NCI-H2107 treated with DMSO at 0.1 percent for 48 hours (cell line): ENCODE measurements at regions not wholly inside any gene's neighbourhood (a gene's known extent, or its start where the extent isn't known, plus 50 kb on each side); places are given as distances from the start of the nearest gene placed in this dataset.

Source experiments
- DNase-seq: peaks from one replicate; lab custom pipeline; 2025; ENCODE audit not compliant: unreplicated experiment; lab: John Stamatoyannopoulos, UW

DNA sequence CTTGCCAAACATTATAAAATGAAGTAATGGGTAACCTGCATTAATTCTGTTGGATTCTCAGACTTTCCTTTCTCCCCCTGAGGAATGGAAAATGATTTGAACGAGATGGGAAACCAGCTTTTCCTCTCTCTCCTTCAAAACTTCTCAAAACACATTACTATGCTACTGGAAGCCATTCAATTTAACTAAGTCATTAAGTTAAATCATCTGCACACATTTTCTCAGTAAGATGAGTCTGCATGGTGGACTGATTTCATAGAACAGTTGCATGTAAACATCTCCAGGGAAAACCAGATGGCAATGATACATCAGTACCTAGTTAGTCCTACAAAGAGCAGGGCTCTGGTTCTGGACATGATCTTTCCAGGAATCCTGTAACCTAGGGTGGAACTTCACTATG is 59.9 kb downstream of the BMP4 start:
- no peak for DNase-seq

DNA sequence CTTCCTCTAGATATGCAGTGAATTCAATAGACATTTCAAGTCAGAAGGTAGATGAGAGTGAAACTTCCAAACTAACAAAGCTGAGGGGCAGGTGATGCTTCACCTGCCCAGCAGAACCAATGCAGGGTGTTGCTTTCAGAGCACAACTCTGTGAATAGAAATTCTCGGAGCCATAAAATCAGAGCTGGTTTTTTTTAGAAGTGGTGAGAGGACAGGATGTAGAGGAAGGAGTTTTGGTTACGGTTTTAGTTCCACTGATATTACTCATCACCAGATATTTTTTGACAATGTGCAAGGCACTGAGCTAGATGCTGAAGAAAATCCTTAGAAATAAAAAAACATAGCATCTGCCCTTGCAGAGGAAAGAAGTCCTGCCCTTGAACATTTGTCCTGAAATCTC is 62.2 kb downstream of the BMP4 start:
- DNase-seq: no peak

DNA sequence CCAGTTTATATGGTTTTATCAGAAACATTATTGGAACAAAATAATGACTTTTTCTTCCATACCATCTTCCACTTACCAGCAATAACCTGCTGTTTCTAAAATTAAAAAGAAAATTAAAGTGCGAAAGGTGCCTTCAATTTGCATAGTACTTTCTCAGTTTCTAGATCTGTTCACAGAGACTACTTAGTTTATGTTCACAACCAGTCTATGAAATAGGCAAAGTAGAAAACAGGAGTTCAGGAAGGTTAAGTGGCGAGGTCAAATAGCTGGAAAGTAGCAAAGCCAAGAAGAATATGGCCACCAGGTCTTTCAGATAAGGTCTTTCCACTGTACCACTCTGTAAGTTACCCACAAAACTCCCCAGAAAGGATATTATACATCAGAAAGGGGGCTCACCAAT is 63.3 kb downstream of the BMP4 start:
- no peak for DNase-seq

DNA sequence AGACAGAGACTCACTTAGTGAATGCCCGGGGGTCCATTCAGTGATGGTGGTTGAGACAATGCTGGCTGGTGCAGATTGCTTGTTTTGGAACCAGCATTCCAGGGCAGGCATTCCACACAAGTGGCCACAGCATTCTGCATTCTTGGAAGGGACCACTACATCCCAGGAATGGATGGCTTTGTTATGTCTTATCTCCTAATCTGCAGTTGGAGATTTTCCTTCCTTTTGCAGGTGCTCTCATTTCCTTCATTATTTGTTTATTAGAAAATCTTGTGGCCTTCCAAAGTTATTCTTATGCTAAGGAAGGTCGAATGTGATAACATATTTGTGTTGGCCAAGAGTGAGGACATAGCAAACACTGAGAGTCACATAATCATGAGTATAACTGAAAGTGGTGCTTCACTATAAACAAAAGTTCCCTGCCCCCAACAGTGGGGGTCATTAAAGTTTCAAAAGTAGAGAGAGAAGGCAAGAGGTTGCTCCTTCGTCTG is 66.0 kb downstream of the BMP4 start:
- no peak for DNase-seq

DNA sequence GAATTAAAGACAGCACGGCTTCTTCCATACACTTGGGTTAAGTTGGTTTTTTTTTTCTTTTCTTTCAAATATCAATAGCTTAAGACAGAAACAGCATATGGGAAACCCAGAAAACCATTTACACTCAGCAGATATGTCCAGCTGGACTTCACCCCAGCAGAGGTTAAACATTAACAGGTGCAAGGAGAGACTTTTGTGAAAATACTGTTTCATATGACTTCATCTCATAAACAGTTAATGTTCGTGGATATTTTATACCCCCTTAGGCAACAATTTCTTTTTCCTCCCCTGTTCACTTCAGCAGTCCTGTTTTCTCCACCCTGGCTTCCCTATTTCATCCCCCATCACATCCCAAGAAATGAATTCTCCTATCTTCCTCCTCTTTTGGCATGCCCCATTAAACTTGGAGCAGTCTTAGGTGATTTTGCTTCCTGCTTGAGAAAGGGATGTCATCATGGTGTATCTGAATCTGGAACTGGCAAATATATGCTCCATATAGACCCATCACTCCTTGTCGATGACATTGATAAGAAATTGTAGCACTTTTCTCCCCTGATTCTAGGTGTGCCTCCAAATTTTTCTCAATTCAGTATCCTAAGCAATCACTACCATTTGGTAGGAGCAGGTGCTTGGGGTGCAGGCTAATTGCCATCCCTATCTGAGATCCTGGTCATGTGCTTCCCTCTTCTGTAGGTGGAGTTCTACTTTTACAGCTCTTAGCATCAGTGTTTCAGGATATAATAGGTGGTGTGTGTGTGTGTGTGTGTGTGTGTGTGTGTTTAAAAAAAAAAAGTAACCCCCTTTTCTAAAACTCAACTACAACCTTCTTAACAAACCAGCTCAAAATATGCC is 67.9 kb downstream of the BMP4 start:
- no peak for DNase-seq

DNA sequence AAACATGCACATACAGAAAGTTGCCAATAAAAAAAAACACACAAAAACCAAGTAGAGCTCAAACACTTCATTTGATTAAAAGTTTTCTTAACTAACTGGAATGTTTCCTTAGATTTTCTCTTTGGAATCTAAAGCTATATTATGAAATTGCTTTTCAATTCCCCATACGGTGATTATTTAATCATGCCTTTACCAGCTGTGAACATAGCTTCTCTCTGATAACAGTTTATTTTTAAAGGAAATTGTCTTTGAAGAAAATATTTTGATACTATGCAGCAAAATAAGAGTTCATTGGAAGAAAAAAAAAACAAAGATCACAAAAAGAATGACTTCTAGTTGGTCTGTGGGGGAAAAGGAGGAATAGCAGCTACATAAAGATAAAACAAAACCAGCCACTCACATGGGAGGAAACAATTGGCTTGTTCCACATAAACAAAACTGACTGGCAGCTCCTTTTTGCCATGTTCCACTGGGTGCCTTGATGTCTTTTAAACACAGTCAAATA is 71.4 kb downstream of the BMP4 start:
- DNase-seq: no peak

DNA sequence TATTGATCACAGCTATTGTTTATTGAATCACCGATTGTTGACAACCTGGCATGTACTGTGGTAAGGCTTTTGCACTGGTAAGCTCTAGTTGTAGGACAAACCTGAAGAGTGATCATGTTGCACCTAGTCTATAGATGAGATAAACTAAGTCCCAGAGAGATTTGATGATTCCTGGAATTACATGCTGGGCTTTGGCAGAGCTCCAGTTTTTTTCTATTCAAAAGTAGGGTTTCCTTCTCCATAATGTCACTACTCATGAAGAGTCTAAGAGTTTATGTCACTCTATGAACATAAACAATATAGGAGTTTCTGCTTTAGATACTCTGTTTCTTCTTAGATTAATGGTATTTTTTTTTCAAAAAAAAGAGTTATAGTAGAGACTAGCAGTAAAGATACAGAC is 72.0 kb downstream of the BMP4 start:
- no peak for DNase-seq

DNA sequence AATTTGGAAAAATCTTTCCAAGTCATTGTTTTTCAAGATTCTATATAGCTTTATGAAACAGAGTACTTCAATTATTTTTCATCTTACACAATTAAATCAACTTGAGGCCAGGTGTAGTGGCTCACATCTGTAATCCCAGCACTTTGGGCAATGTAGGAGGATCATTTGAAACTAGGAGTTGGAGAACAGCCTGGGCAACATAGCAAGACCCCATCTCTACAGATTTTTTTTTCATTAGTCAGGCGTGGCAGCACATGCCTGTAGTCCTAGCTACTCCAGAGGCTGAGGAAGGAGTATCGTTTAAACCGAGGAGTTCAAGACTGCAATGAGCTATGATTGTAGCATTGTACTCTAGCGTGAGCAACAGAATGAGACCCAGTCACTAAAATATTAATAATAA is 72.9 kb downstream of the BMP4 start:
- DNase-seq: no peak

DNA sequence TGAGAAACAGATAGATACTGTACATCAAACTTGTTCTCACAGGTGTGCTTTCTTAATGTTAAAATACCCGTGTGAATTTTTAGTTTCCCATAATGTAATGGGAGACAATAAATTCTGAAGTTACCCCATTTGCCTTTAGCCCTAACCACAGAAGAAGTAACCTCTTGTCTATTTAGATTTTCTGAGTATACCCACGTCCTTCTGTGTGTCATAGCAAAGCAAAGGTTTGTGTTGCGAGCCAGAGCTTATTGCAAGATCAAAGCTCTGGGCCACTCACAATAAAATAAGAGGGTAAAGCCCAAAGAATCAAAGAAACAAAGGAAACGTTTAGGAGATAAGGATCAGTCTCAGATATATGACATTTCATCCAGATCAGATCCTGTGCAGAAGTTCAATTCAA is 73.9 kb downstream of the BMP4 start:
- DNase-seq: no peak

DNA sequence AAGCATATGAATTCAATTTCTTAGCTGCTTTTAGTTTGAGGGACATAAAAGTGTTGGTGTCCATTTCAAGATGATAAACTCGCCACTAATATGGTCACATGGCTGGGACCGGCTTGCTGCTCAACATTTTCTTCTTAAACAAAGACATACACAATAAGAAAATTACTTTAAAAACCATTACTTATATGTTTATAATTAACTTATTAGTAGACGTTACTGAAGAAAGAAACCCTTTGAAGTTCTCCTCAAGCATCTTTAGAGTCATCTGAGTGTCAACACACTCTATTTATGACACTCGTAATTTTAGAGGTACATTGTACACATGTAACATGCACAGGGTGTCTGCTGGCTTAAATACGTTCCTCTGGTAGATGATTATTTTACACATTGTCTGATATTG is 74.7 kb downstream of the BMP4 start:
- no peak for DNase-seq

DNA sequence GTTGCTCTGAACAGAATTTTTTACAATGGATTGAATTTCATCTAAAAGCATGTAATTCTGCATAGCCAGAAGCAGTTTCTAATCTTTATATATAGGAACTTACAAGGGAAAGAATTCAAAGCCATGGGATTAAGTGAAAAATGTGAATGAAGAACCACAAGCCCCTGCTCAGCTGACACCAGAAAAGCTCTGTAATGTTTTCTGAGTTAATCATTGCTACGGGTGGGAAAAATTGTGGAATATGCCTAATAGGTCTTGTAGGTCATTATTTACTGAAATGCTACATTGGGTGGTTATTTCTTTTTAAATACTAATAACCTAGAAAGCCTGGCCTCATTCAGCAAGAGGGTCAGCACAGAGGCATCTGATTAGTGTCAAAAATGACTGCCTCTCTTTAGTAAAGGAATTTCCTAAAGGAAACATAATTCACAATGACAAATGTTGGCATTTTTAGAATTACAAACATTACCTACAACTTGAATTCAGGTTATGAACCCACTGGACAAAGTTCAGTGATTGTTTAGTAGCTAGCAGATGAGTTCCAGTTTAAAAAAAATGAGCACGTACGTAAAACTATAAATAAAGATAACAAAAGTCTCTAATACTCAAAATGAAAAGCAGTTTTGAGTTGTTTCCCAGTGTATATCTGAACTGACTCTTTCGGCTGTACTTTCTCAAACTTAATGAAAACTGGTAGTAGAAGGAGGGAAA is 75.3 kb downstream of the BMP4 start:
- DNase-seq: no peak

DNA sequence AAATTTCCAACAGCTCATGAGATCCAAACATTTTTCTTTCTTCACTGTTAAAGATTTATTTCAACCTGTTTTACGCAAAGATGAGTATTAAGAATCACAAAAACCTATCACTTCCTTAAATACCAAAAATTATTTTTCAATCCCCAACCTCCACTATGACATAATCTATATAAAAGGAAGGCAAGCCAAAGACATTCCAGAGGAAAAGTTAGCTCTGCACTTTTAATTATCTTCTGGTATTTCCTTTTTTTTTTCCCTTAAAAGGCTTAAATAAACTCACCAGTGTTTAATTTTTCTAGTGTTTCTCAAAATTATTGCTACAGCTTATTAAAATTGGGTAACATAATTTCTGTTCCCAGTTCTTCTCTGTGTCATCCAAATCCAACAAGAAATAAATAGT is 75.9 kb downstream of the BMP4 start:
- DNase-seq: no peak

DNA sequence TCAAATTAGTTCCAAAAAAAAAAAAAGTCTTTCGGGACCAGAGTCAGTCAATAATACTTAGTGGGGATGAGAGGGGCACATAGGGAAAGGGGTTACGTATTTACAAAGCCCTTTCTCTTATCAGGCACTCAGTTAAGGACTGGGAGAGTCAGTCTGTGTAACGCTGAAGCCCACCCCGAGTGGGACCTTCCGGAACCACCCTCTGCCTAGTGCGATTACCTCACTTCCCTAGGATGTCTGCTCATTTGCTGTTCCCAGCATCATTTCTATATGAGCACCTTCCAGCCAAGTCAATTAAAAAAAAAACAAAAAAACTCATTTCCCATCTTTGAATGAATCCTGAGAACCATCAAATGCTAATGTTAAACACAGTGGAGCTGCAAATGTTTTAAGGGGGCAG is 76.9 kb downstream of the BMP4 start:
- DNase-seq: no peak

DNA sequence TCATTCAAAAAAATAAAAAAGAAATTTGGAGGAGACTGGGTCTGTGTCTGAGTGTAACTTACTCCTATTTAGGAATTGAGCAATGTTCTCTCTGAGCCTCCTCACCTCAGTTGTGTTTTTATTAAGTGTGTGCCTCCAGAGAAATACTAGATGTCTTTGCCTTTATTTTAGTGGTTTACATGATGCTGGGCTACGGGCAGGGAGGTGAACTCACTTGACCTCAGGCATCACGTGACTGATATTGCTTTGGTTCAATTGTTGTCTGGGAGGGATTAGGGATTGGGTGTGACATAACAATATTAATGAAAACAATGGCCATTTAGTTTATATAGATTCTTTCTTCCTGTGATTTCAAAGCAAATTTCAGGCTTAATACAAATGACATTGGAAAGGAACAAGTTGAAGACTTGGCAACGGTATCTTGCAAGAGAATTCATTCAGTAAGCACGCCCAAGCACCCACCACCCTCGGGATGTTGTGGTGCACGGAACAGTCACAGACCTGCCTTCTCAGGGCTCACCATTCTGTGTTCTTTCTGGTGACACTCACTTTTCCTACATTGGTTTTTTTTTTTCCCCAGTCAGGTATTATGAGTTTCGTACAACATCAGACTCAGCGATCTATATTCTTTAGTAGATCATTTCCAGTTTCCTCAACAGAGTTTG is 77.5 kb downstream of the BMP4 start:
- no peak for DNase-seq

DNA sequence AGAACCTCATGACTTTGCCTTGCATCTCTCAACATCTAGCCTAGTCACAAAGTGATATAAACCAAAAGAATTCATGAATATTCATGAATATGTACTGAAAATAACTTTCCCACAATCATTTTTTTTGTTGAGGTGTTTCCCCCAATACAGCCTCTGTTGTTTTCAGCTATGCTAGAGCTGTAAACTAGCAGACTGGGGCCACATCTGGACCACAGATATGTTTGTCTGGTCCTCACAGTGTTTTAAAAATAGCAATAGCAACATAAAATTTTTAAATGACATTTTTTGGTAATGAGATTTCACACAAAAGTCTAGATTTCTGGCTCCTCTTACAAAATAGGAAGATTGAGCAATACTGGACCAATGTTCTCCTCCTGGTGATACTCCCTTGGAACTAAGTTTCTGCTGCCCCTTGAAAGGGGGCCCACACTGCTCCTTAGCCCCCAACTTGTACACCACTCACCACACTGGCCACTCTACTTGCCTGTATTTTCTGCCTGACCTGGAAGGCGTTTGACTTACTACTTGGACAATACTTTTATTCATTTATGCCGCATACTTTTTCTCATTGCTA is 81.2 kb downstream of the BMP4 start:
- DNase-seq: no peak

DNA sequence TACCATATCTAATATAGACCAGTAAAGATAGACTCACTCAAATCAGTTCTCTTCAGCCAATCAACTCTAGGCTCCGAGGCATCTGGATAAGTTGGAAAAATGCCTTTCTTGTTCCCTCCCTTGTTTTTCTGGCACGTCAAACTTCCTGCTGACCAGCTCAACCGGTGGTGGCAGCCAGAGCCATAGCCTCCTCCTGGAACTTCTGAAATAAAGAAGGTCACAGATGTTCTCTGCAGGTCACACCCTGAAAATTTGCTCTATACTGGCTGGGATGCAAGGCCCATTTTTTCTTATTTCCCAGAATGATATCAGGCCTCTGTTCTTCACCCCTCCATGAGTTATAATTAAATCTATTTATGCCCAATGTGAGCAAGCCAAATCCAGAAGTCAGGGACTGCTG is 81.9 kb downstream of the BMP4 start:
- no peak for DNase-seq

DNA sequence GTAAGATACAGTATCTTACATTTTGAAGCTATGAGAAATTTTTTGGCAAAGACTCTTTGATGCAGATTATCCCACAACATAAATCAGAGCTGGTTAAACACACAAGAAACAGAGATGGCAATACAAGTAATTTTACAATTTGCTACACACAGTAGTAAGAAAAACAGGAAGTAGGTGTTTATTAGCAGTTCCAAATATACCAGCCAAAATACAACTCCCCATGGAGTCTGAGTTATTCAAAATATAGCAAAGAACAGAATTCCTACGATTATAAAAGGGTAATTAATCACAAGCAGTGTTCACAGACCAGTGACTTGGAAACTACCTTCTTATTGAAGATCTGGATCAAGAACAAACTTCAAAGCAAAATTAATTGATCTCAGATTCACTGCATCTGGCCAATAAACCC is 83.9 kb downstream of the BMP4 start:
- no peak for DNase-seq

DNA sequence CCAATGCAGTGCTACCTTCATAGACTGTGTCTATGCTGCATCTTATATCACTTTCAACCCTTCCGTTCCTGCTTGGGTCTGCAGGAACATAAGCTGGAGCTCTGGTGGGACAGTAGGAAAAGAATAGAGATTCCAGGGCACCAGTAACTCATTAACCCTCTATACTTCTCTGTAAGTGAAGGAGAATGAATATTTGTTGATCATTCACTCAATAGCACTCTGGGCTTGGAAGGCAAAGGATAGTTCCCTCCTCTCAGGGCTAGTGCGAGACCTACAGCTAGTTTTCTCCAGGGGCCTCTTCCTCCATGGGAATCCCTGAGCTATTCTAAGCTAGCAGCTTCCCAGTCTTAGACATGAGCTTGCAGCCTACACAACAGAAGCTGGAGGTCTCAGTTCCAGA is 84.7 kb downstream of the BMP4 start:
- DNase-seq: no peak

DNA sequence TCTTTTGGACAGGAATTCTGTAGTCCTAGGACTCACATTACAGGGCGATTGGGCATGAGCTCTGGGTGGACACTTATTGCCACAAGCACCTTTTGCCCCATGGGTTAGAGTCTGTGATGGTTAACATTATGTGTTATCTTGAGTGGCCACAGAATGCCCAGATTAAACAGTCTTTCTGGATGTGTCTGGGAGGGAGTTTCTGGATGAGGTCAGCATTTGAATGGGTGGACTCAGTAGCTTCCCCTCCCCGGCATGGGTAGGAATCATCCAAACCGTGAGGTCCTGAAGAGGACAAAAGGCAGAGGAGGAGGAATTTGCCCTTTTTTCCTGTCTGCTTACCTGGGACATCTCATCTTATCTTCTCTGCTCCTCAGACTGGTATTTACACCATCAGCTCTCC is 85.6 kb downstream of the BMP4 start:
- DNase-seq: no peak

DNA sequence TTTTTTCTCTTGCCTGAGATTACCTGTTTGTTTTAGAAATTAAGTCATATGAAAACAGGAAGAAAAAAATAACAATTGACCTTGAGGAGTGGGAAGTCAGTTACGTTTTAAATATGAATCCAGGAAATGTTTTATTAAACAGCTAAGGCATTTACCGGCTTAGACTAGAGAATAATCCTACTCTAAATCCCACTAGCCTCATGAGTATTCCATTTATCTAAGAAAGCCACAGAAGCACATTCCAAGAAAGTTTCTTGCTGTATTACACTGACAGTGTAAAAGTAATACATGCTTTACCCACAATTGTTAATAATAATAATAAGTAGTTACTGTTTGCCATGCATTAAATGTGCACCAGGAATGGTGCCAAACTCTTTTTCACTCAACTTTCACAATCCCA is 90.9 kb downstream of the BMP4 start:
- DNase-seq: no peak

DNA sequence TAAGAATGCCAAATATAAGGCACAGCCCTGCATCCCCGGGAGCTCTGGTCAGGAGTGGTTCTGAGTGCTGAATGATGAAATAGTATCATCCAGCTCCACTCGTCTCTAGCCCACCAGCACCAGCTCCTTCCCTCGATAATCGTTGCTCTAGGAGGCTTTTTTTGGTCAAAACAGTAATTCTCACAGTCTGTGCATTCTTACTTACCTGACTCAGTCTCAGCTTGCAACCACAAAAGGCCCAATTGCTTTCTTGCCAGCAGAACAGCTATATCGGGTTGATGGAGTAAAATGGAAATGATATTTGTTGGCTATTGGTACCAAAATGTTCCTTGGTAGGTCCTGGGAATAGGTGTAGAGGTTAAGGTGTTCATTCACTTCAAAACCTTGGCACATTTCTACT is 94.8 kb downstream of the BMP4 start:
- DNase-seq: no peak

DNA sequence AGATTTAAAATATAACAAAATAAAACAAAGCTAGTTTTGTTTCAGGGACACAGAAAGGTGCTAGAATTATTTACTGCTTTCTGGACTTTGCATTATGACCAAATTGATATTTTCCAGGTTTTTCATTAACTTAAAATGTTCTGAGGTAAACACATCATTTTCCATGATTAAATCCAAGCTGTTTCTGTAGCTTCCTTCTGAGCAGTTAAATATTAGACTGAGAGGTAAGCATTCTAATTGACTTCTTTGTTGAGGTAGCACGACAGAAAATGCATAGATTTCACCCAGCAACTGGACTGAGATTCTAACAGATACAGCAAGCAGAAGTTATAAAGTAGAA is 98.3 kb downstream of the BMP4 start:
- DNase-seq: no peak
